ENCODE measurements at regions not wholly inside any gene's neighbourhood (a gene's known extent, or its start where the extent isn't known, plus 50 kb on each side); places are given as distances from the start of the nearest gene placed in this dataset.

- TF ChIP-seq EZH2 (IDR thresholded peaks at IDR 0.05; ENCODE audit: borderline replicate concordance, insufficient read depth, low read depth, low read length, poor library complexity, severe bottlenecking) (no peak), CTCF (IDR thresholded peaks at IDR 0.05) (no peak)
These were observed 1205.3 kb downstream of the REEP3 start for GRCh38 chr10:64726466-64726865.

Data from B cell (primary cell).